GM12878 (cell line): ENCODE measurements at regions not wholly inside any gene's neighbourhood (a gene's known extent, or its start where the extent isn't known, plus 50 kb on each side); places are given as distances from the start of the nearest gene placed in this dataset.

Experiments used
- ATAC-seq: fragments of 200-7000 bp; cut with Tn5 transposase; 3 replicates; pipeline ENCODE4 v1.9.1; 2020; ENCODE audit warnings: mild to moderate bottlenecking, moderate library complexity
- BruUV-seq: library from RNA; stranded (reverse); fragments of 400-500 nt; replicated peaks from 2 replicates; lab custom pipeline; 2021; lab: Mats Ljungman, UMichigan
- CTCF ChIA-PET: fragments of 300-600 bp; sonication (Branson Sonifier 250); formaldehyde crosslinking; extraction: SDS; loops from one replicate; lab custom pipeline; 2021; ENCODE audit warnings: inconsistent platforms; lab: Yijun Ruan, JAX
- POLR2A ChIA-PET: fragments of 350-600 bp; formaldehyde crosslinking; extraction: SDS; loops from one replicate; lab custom pipeline; 2021; ENCODE audit warnings: inconsistent platforms; lab: Charles Lee
- RAD21 ChIA-PET: fragments of 300-600 bp; sonication (Branson Sonifier 250); formaldehyde crosslinking; loops from one replicate; lab custom pipeline; 2023; ENCODE audit warnings: antibody characterized with exemption; ENCODE audit not compliant: unreplicated experiment; lab: Charles Lee
- SMC1A ChIA-PET: fragments of 300-600 bp; sonication (Branson Sonifier 250); formaldehyde crosslinking; loops from one replicate; lab custom pipeline; 2023; ENCODE audit not compliant: unreplicated experiment, uncharacterized antibody; lab: Charles Lee
- DNase-seq: peaks from one replicate; pipeline ENCODE4 v3.0.0-alpha.2; 2011; ENCODE audit warnings: low read depth, low spot score
- FAIRE-seq: peaks from 3 replicates; lab custom pipeline; 2011; peaks lifted over from hg19 to GRCh38; lab: Jason Lieb, UNC
- H2AFZ ChIP-seq: 2 replicates; pipeline ENCODE4 v1.6.0; 2011; ENCODE audit warnings: low read depth, low read length, control low read depth; ENCODE audit not compliant: control insufficient read depth
- H3K27ac ChIP-seq: 2 replicates; pipeline ENCODE4 v1.5.1; 2011; ENCODE audit warnings: control low read depth; ENCODE audit not compliant: control insufficient read depth, insufficient read depth
- H3K27me3 ChIP-seq, 2 experiments: replicated peaks in 1 of 2; 2 replicates each; pipeline versions ENCODE4 v1.6.0 to v1.6.1; 2011; ENCODE audit warnings: low read length in 1 of 2; ENCODE audit not compliant: control insufficient read depth in 2 of 2, insufficient read depth in 2 of 2
- H3K36me3 ChIP-seq, 2 experiments: 2 replicates each; pipeline ENCODE4 v1.5.1; 2011; ENCODE audit warnings: low read length in 1 of 2; ENCODE audit not compliant: control insufficient read depth in 2 of 2, insufficient read depth in 2 of 2
- H3K4me1 ChIP-seq: 2 replicates; pipeline ENCODE4 v1.6.1; 2011; ENCODE audit warnings: mild to moderate bottlenecking, low read length, moderate library complexity, mixed read lengths; ENCODE audit not compliant: control insufficient read depth, insufficient read depth
- H3K4me2 ChIP-seq: 2 replicates; pipeline ENCODE4 v1.6.0; 2011; ENCODE audit warnings: control low read depth; ENCODE audit not compliant: control insufficient read depth, insufficient read depth
- H3K4me3 ChIP-seq: fragments of 200-600 bp; sonication (generic); 2 replicates; pipeline ENCODE4 v1.5.1; 2016
- H3K79me2 ChIP-seq: 2 replicates; pipeline ENCODE4 v1.6.0; 2011; ENCODE audit warnings: low read length; ENCODE audit not compliant: control insufficient read depth, insufficient read depth
- H3K9ac ChIP-seq: 2 replicates; pipeline ENCODE4 v1.8.0; 2011; ENCODE audit warnings: low read length, control low read depth, mixed read lengths; ENCODE audit not compliant: control insufficient read depth, insufficient read depth
- H3K9me3 ChIP-seq: replicated peaks from 3 replicates; pipeline ENCODE4 v1.5.1; 2011; ENCODE audit warnings: mild to moderate bottlenecking, low read length; ENCODE audit not compliant: control insufficient read depth, insufficient read depth
- H4K20me1 ChIP-seq: 2 replicates; pipeline ENCODE4 v1.6.0; 2011; ENCODE audit not compliant: control insufficient read depth, insufficient read depth
- ATF3 ChIP-seq: IDR thresholded peaks from 2 replicates; pipeline ENCODE4 v1.6.1; 2011; ENCODE audit warnings: low read depth, mild to moderate bottlenecking, low read length, moderate library complexity, borderline replicate concordance; ENCODE audit errors: extremely low read depth
- CBX3 ChIP-seq: fragments of 200-600 bp; sonication (generic); IDR thresholded peaks from 2 replicates; pipeline ENCODE4 v1.6.1; 2016; ENCODE audit warnings: low read depth, borderline replicate concordance
- EED ChIP-seq: sonication (generic); IDR thresholded peaks from 2 replicates; pipeline ENCODE4 v1.6.1; 2016; ENCODE audit warnings: antibody characterized with exemption, low read depth
- JUND ChIP-seq: IDR thresholded peaks from 2 replicates; pipeline ENCODE4 v1.6.1; 2012; ENCODE audit warnings: low read depth, mild to moderate bottlenecking, low read length, improper control_type of control experiment, moderate library complexity
- MEF2A ChIP-seq: IDR thresholded peaks from 2 replicates; pipeline ENCODE4 v1.6.1; 2011; ENCODE audit warnings: low read depth, mild to moderate bottlenecking, low read length, moderate library complexity; ENCODE audit not compliant: insufficient read depth
- MTA3 ChIP-seq: IDR thresholded peaks from 2 replicates; pipeline ENCODE4 v1.6.1; 2012; ENCODE audit warnings: low read length, inconsistent platforms, borderline replicate concordance
- POLR2AphosphoS5 ChIP-seq: IDR thresholded peaks from 2 replicates; pipeline ENCODE4 v1.6.1; 2011; ENCODE audit warnings: mild to moderate bottlenecking, low read length, inconsistent platforms
- RBBP5 ChIP-seq: fragments of 200-600 bp; sonication (generic); conservative IDR thresholded peaks from 2 replicates; pipeline ENCODE4 v1.6.1; 2016
- RELA ChIP-seq: fragments of 450-650 bp; IDR thresholded peaks from 2 replicates; pipeline ENCODE4 v1.8.0; 2014; ENCODE audit warnings: borderline replicate concordance; ENCODE audit not compliant: partially characterized antibody
- TCF7 ChIP-seq: IDR thresholded peaks from 2 replicates; pipeline ENCODE4 v1.6.1; 2014; ENCODE audit warnings: antibody characterized with exemption, borderline replicate concordance
- YY1 ChIP-seq: IDR thresholded peaks from 2 replicates; pipeline ENCODE4 v1.6.1; 2011; ENCODE audit warnings: low read depth, mild to moderate bottlenecking, low read length
- ZNF24 ChIP-seq: fragments of 450-650 bp; IDR thresholded peaks from 2 replicates; pipeline ENCODE4 v1.6.1; 2017; ENCODE audit warnings: antibody characterized with exemption, mild to moderate bottlenecking
- WGBS: methylation state at CpG from one replicate; pipeline ENCODE4 v1.1.6; 2016; ENCODE audit warnings: low lambda C conversion rate; ENCODE audit not compliant: insufficient replicate concordance, insufficient coverage; ENCODE audit errors: missing lambda C conversion rate; 5-methylcytosine and 5-hydroxymethylcytosine counted together
- in situ Hi-C: fragments of 300-500 bp; cut with MboI; formaldehyde crosslinking; loops from 9 replicates; pipeline ENCODE4 v1.14.3; 2018; ENCODE audit warnings: mixed read lengths
- intact Hi-C: fragments of 100-400 bp; cut with micrococcal nuclease; formaldehyde crosslinking; loops from one replicate; pipeline ENCODE4 v1.14.2; 2022; ENCODE audit not compliant: unreplicated experiment
- TF ChIP-seq, protein P1 (sequence below): fragments of 450-650 bp; IDR thresholded peaks from 2 replicates; pipeline ENCODE4 v1.6.1; 2018; ENCODE audit warnings: mild to moderate bottlenecking, low read depth, moderate library complexity; ENCODE audit not compliant: partially characterized antibody

- ChIA-PET POLR2A (no interaction called here), CTCF (no interaction called here), SMC1A (no interaction called here), RAD21 (no interaction called here)
- no peak for FAIRE-seq
- H3K9ac ChIP-seq, result no peak overlapping the region
- in situ Hi-C loops (no loop called here), intact Hi-C loops (no loop called here)
- BruUV-seq, result no TSS peak
- 29% methylated on average over 8 of the region's 8 CpGs for WGBS
- H3K79me2 ChIP-seq, result no peaks in the 10 kb centered on the region
- no peak for DNase-seq
- H3K4me1 ChIP-seq, result no peaks in the 10 kb centered on the region
- TF ChIP-seq RBBP5 (no peak), CBX3 (no peak), ATF3 (no peak), YY1 (no peak), TCF7 (no peak), ZNF24 (no peak), MEF2A (no peak), POLR2AphosphoS5 (no peak), MTA3 (no peak), JUND (no peak), EED (no peak), RELA (no peak)
- TF ChIP-seq, protein P1, sequence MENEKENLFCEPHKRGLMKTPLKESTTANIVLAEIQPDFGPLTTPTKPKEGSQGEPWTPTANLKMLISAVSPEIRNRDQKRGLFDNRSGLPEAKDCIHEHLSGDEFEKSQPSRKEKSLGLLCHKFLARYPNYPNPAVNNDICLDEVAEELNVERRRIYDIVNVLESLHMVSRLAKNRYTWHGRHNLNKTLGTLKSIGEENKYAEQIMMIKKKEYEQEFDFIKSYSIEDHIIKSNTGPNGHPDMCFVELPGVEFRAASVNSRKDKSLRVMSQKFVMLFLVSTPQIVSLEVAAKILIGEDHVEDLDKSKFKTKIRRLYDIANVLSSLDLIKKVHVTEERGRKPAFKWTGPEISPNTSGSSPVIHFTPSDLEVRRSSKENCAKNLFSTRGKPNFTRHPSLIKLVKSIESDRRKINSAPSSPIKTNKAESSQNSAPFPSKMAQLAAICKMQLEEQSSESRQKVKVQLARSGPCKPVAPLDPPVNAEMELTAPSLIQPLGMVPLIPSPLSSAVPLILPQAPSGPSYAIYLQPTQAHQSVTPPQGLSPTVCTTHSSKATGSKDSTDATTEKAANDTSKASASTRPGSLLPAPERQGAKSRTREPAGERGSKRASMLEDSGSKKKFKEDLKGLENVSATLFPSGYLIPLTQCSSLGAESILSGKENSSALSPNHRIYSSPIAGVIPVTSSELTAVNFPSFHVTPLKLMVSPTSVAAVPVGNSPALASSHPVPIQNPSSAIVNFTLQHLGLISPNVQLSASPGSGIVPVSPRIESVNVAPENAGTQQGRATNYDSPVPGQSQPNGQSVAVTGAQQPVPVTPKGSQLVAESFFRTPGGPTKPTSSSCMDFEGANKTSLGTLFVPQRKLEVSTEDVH, result no peak
- no peaks in the 10 kb centered on the region for H3K9me3 ChIP-seq
- H3K4me3 ChIP-seq, result no peak overlapping the region
- H3K36me3 ChIP-seq, result no peaks in the 10 kb centered on the region
- H2AFZ ChIP-seq, result no peak overlapping the region
- H3K27me3 ChIP-seq, result no peaks in the 10 kb centered on the region
- no peak overlapping the region for H3K27ac ChIP-seq
- peak; percentile 52 for ATAC-seq
- H3K4me2 ChIP-seq, result no peak overlapping the region
- no peaks in the 10 kb centered on the region for H4K20me1 ChIP-seq
Observed at GRCh38 chr13:88051746-88052482, 380.7 kb downstream of the SLITRK5 start.
